ENCODE measurements at regions not wholly inside any gene's neighbourhood (a gene's known extent, or its start where the extent isn't known, plus 50 kb on each side); places are given as distances from the start of the nearest gene placed in this dataset.
"Not testable (repeated sequence)": the region's sequence is repeated elsewhere in the genome, so short reads cannot be mapped to it uniquely, and the experiment has no call there.

DNA sequence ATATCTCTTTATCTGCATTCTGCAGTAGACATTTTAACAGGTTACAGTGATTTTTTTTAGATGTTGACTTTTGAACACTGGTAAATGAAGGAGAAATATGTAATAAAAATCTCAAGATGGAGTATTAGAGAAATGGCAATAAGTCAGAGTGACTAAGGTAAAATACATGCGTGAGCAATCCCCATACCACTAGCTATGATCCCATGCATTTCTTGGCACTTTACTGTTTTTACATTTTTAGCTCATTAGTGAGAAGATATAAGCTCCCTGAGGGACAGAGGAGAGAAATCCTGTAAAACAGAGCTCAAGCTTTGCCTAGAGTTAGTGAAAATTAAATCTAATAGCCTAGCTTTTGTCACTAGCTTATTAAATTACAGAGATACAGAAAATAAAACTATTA lies 181.9 kb upstream of the TRPM3 start:
- WGBS, 2 donors, result 89 to 92% methylated on average over 1 of the region's 1 CpG

DNA sequence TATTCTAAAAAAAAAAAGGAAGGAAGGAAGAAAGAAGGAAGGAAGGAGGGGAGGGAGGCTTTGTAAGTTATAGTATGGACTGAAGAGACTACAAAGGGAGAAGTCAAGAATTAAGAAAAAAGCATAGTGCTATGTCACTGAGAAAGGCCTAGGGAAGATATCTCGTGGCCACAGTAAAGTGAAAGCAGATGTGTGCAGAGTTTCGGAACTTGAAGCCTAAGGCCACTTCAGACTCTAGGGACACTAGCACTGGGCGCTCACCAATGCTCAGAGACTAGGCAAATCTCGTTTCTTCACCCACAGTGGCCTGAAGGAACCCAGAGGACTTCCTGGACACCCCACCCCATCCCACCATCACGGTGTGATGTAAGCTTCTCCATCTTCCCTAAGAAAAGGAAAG lies 181.4 kb upstream of the TRPM3 start:
- no peak for TF ChIP-seq EP300 (IDR thresholded peaks at IDR 0.05)
- TF ChIP-seq, protein P1, sequence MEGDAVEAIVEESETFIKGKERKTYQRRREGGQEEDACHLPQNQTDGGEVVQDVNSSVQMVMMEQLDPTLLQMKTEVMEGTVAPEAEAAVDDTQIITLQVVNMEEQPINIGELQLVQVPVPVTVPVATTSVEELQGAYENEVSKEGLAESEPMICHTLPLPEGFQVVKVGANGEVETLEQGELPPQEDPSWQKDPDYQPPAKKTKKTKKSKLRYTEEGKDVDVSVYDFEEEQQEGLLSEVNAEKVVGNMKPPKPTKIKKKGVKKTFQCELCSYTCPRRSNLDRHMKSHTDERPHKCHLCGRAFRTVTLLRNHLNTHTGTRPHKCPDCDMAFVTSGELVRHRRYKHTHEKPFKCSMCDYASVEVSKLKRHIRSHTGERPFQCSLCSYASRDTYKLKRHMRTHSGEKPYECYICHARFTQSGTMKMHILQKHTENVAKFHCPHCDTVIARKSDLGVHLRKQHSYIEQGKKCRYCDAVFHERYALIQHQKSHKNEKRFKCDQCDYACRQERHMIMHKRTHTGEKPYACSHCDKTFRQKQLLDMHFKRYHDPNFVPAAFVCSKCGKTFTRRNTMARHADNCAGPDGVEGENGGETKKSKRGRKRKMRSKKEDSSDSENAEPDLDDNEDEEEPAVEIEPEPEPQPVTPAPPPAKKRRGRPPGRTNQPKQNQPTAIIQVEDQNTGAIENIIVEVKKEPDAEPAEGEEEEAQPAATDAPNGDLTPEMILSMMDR (IDR thresholded peaks at IDR 0.05), result no peak
- TF ChIP-seq POLR2AphosphoS5 (IDR thresholded peaks at IDR 0.05), result no peak
- no peak for TF ChIP-seq POLR2A (IDR thresholded peaks at IDR 0.05)
- ATAC-seq (ENCODE audit: low FRiP score in 2 of 2) (no peak), DNase-seq (no peak)
- Histone ChIP-seq H3K4me1 (no peaks in the 10 kb centered on the region), H3K4me3 (no peak overlapping the region), H3K27ac (no peak overlapping the region), H3K27me3 (no peaks in the 10 kb centered on the region), H3K9me3 (no peaks in the 10 kb centered on the region), H3K36me3 (no peaks in the 10 kb centered on the region)
- WGBS, 2 donors, result 74 to 78% methylated on average over 5 of the region's 5 CpGs

More for the DNA sequence above, 181.9 kb upstream of the TRPM3 start:
- DNase-seq (no peak), ATAC-seq (ENCODE audit: low FRiP score in 2 of 2) (no peak)
- no peaks in the 10 kb centered on the region for H3K9me3 ChIP-seq
- no peak overlapping the region for H3K4me3 ChIP-seq
- no peaks in the 10 kb centered on the region for H3K4me1 ChIP-seq
- no peaks in the 10 kb centered on the region for H3K36me3 ChIP-seq
- H3K27me3 ChIP-seq, result no peaks in the 10 kb centered on the region
- TF ChIP-seq POLR2A (IDR thresholded peaks at IDR 0.05) (no peak), EP300 (IDR thresholded peaks at IDR 0.05) (no peak), POLR2AphosphoS5 (IDR thresholded peaks at IDR 0.05) (no peak)
- TF ChIP-seq, protein P1 (IDR thresholded peaks at IDR 0.05), result no peak
- H3K27ac ChIP-seq, result no peak overlapping the region

DNA sequence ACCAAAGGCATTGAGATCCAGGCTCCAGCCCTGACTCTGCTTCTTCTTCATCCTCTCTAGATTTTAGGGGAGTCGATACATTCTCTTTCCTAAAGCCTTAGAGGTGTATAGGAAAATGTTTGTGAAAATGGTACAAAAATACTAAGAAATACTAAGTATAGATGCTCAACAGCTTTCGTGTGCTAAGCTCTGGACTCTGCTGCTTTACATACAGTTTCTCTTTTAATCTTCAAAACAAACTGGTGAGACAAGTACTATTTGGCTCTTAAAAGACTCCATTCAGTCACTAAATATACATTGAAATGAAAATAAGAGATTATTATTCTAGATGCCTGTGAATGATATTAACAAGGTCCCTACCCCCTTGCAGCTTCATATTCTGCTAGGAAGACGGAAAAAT lies 174.5 kb upstream of the TRPM3 start:
- H3K27ac ChIP-seq, result no peak overlapping the region
- WGBS, 2 donors, result 72 to 80% methylated on average over 3 of the region's 3 CpGs
- no peaks in the 10 kb centered on the region for H3K27me3 ChIP-seq
- ATAC-seq (ENCODE audit: low FRiP score in 2 of 2), result no peak
- TF ChIP-seq POLR2AphosphoS5 (IDR thresholded peaks at IDR 0.05), result no peak
- no peak for TF ChIP-seq EP300 (IDR thresholded peaks at IDR 0.05)
- TF ChIP-seq POLR2A (IDR thresholded peaks at IDR 0.05), result no peak
- TF ChIP-seq, protein P1 (IDR thresholded peaks at IDR 0.05), result no peak
- no peak for DNase-seq
- no peaks in the 10 kb centered on the region for H3K36me3 ChIP-seq
- no peak overlapping the region for H3K4me3 ChIP-seq
- H3K4me1 ChIP-seq, result no peaks in the 10 kb centered on the region
- H3K9me3 ChIP-seq, result no peaks in the 10 kb centered on the region

DNA sequence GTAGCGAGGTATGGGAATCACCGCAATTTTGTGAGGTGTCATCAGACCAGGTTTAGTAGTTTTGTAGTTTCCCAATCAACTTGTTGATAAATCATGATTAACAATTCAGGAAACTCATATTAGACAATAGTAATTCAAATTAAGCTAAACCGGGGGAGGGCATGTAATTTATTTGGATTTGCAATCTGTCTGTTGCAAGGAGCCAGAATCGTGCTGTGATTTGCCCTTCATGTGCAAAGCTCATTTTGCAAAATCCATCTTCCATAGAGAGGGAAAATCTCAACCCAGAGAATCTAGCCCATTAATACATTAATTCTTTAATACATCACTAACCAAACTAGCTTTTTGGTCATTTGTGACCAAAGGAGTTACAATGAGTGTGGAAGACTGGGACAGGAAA lies 164.7 kb upstream of the TRPM3 start:
- 81 to 86% methylated on average over 4 of the region's 4 CpGs for WGBS, 2 donors
- H3K4me1 ChIP-seq, result no peaks in the 10 kb centered on the region
- ATAC-seq (ENCODE audit: low FRiP score in 2 of 2) (no peak), DNase-seq (no peak)
- H3K4me3 ChIP-seq, result no peak overlapping the region
- TF ChIP-seq POLR2AphosphoS5 (IDR thresholded peaks at IDR 0.05), result no peak
- no peak for TF ChIP-seq EP300 (IDR thresholded peaks at IDR 0.05)
- TF ChIP-seq POLR2A (IDR thresholded peaks at IDR 0.05), result no peak
- TF ChIP-seq, protein P1 (IDR thresholded peaks at IDR 0.05), result no peak
- no peaks in the 10 kb centered on the region for H3K9me3 ChIP-seq
- H3K36me3 ChIP-seq, result no peaks in the 10 kb centered on the region
- no peaks in the 10 kb centered on the region for H3K27me3 ChIP-seq
- no peak overlapping the region for H3K27ac ChIP-seq

DNA sequence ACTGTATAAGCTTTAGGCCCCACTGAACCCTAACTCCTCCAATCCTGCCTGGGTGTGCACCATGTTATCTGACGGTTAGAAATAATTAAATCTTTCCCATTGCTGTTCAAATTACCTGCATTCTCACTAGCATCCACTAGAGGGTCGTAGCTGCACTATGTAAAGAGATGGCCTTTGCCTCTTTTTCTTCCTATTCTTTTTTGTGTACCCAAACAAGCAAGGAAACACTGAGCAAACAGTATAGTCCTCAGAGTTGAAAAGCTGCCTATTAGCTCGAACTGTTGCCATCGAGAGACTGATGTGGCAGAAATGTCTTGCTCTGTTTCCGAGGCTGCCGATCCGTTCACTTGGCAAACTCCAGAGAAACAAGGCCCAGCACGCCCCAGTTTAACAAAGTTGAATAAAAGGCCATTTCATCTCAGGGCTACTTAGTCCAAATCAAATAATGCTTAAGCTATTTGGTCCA lies 163.8 kb upstream of the TRPM3 start:
- ATAC-seq (ENCODE audit: low FRiP score in 2 of 2) (peak; percentile 68 to 86), DNase-seq (peak in 1 of 2 donors; percentile 24)
- TF ChIP-seq POLR2A (IDR thresholded peaks at IDR 0.05) (no peak), POLR2AphosphoS5 (IDR thresholded peaks at IDR 0.05) (no peak), EP300 (IDR thresholded peaks at IDR 0.05) (no peak)
- TF ChIP-seq, protein P1 (IDR thresholded peaks at IDR 0.05), result peak; percentile 49 to 81 (median 70)
- Histone ChIP-seq H3K9me3 (no peaks in the 10 kb centered on the region), H3K36me3 (no peaks in the 10 kb centered on the region), H3K27me3 (no peaks in the 10 kb centered on the region), H3K4me3 (no peak overlapping the region), H3K4me1 (no peaks in the 10 kb centered on the region), H3K27ac (no peak overlapping the region)
- WGBS, 2 donors, result 44 to 50% methylated on average over 8 of the region's 8 CpGs

DNA sequence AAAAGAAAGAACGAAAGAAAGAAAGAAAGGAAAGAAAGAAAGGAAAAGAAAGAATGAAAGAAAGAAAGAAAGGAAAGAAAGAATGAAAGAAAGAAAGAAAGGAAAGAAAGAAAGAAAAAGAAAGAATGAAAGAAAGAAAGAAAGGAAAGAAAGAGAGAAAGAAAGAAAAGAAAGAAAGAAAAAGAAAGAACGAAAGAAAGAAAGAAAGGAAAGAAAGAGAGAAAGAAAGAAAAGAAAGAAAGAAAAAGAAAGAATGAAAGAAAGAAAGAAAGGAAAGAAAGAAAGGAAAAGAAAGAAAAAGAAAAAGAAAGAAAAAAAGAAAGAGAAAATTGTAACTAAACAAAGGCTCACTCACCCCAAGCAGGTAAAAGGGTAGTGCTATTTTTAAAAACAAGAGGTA lies 160.7 kb upstream of the TRPM3 start:
- H3K4me3 ChIP-seq; H3K27me3 ChIP-seq; H3K27ac ChIP-seq; ATAC-seq (ENCODE audit: low FRiP score in 2 of 2); H3K4me1 ChIP-seq; H3K9me3 ChIP-seq; H3K36me3 ChIP-seq; DNase-seq: not testable (repeated sequence)
- 88 to 100% methylated on average over 1 of the region's 2 CpGs for WGBS, 2 donors
